Keratinocyte (primary cell): ENCODE measurements at regions not wholly inside any gene's neighbourhood (a gene's known extent, or its start where the extent isn't known, plus 50 kb on each side); places are given as distances from the start of the nearest gene placed in this dataset.

Source experiments
- EZH2 ChIP-seq: IDR thresholded peaks from one replicate; pipeline ENCODE4 v1.6.1; 2012; ENCODE audit warnings: inconsistent platforms, mild to moderate bottlenecking, low read length, moderate library complexity
- TF ChIP-seq, protein P1 (sequence below), 3 experiments: IDR thresholded peaks in 1 of 3; conservative IDR thresholded peaks in 1 of 3; optimal IDR thresholded peaks in 1 of 3; 2 replicates in 2 of 3; 3 replicates in 1 of 3; pipeline versions ENCODE3 to v1.5.1; 2011; ENCODE audit warnings: low read length in 3 of 3, mild to moderate bottlenecking in 3 of 3, moderate library complexity in 2 of 3, control low read depth in 1 of 3, inconsistent platforms in 1 of 3; ENCODE audit not compliant: insufficient read depth in 2 of 3; ENCODE audit errors: extremely low read depth in 1 of 3

DNA sequence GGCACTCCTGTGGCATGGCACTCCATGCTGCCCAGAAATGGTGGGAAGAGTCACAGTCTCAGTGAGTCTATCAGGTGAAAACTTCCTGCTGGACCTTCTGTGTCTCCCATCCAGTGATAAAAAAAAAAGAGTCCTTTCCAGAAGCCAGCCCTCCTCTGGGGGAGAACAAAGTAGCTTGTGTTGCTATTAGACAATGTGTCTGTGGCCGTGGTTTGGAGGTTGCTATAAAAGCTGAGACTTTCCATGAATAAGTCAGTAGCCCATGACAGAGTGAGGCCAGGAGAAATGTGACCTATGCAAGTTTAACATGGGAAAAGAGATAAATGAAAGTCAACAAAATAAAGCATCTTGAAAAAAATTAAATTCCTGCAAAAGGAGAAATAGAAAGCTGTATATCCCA is 250.7 kb upstream of the MON1B start:
- TF ChIP-seq, protein P1, sequence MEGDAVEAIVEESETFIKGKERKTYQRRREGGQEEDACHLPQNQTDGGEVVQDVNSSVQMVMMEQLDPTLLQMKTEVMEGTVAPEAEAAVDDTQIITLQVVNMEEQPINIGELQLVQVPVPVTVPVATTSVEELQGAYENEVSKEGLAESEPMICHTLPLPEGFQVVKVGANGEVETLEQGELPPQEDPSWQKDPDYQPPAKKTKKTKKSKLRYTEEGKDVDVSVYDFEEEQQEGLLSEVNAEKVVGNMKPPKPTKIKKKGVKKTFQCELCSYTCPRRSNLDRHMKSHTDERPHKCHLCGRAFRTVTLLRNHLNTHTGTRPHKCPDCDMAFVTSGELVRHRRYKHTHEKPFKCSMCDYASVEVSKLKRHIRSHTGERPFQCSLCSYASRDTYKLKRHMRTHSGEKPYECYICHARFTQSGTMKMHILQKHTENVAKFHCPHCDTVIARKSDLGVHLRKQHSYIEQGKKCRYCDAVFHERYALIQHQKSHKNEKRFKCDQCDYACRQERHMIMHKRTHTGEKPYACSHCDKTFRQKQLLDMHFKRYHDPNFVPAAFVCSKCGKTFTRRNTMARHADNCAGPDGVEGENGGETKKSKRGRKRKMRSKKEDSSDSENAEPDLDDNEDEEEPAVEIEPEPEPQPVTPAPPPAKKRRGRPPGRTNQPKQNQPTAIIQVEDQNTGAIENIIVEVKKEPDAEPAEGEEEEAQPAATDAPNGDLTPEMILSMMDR (optimal IDR thresholded peaks at IDR 0.05 in 1 of 3, IDR thresholded peaks at IDR 0.05 in 1 of 3, conservative IDR thresholded peaks at IDR 0.05 in 1 of 3; ENCODE audit: extremely low read depth in 1 of 3, insufficient read depth in 2 of 3, low read length in 3 of 3) = no peak
- no peak for TF ChIP-seq EZH2
